SK-N-DZ (cell line): ENCODE measurements at regions not wholly inside any gene's neighbourhood (a gene's known extent, or its start where the extent isn't known, plus 50 kb on each side); places are given as distances from the start of the nearest gene placed in this dataset.
"Not testable (repeated sequence)": the region's sequence is repeated elsewhere in the genome, so short reads cannot be mapped to it uniquely, and the experiment has no call there.

Experiments
- DNase-seq: peaks from one replicate; pipeline ENCODE4 v3.0.0-alpha.2; 2015; ENCODE audit warnings: low spot score

DNA sequence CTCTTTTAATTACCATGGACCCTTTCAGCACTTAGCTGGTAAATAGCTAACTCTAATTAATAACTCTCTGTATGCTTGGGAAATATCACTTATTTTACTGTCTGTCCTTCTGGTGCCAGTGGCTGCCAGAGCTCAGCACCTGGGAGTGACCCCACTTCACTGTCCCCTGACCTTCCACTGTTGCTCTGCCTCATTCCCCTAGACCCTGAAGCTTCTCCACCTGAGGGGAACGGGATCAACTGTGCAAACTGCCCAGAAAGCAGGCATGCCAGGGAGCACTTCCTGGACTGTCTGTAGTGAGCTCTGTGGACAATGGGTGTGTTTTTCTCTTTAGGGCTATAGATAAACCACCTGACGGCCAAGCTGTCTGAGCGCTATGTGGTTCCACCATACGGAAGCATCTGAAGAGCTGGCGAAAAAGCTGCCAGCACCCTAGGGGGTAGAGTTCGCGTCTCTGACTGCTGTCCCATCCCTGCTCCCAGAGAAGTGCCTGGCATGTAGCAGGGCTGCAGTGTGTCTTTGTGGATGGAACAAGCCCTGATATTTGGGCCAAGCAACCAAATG, 106.3 kb upstream of the FOXA2 start:
- DNase-seq = no peak

DNA sequence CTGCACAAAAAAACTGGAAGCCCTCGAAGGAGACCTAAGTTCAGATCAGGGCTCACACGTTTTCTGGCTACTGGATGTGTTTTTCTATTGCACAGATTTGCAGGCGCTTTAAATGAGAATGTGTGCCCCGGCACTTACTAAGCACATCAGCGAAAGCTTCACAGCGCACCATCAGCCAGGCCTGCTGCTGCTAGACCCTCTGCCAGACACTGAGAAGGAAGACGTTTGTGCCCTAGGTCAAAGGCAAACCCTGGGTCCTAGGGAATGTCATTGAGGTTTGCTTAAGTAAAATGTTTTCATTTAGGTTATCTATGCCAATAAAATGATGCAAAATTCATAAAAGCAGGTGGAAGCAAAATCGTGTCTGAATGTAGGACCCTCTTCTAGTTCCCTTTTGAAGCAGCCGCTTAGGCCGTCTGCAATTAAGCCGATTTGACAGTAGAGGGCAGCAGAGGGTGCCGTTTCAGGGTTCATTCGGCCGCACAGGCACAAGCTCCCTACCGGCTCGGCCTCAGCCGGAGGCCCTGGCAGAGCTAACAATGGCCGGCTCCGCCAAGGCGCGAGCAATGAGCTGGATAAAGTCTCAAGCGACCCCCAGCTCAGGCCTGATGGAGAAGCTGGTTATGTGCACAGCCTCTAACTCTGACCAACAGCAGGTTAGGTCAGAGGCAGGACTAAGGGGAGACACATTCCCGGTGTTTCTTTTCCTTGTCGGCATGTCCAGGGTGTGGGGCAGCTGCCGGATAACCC, 107.2 kb upstream of the FOXA2 start:
- DNase-seq = peak; percentile 68

DNA sequence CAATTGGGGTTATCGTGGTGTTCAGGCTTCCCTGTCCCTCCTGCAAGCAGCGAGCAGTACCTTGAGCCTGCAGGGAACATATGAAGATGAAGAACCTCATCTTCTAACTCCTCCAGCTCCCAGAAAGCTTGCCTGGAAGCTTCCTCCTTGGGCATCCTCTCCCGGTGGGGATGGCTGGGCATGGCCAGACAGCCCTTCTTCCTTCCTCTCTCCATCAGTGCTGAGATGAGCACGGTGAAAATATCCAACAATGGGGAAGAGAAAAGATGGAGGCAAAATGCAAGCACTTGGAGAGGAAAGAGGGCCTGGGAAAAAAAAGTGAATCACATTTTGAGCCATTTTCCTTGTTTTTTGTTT, 107.7 kb upstream of the FOXA2 start:
- no peak for DNase-seq

DNA sequence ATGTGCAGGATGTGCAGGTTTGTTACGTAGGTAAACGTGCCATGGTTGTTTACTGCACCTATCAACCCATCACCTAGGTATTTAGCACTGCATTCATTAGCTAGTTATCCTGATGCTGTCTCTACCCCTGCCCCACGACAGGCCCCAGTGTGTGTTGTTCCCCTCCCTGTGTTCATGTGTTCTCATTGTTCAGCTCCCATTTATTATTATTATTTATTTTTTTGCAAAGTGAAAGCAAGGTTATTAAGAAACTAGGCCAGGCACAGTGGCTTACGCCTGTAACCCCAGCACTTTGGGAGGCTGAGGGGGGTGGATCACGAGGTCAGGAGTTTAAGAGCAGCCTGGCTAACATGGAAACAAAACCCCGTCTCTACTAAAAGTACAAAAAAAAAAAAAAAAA, 108.2 kb upstream of the FOXA2 start:
- DNase-seq = not testable (repeated sequence)

DNA sequence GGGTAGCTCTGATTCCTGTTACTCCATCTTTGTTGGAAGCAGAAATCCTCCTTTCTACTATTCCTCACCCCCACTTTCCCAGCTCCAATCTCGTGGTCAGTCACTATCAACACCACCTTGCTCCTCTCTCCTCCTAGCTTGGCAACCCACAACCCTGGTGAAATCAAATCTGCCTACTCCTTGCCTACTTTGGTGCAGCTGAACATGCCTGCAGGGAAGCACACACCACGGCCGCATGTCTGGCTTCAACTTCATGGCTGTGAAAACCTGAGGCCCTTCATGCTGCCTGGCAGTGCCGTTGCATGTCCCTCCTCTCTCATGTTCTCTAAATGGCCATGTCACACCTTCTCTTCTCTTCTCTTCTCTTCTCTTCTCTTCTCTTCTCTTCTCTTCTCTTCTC, 112.4 kb upstream of the FOXA2 start:
- no peak for DNase-seq

DNA sequence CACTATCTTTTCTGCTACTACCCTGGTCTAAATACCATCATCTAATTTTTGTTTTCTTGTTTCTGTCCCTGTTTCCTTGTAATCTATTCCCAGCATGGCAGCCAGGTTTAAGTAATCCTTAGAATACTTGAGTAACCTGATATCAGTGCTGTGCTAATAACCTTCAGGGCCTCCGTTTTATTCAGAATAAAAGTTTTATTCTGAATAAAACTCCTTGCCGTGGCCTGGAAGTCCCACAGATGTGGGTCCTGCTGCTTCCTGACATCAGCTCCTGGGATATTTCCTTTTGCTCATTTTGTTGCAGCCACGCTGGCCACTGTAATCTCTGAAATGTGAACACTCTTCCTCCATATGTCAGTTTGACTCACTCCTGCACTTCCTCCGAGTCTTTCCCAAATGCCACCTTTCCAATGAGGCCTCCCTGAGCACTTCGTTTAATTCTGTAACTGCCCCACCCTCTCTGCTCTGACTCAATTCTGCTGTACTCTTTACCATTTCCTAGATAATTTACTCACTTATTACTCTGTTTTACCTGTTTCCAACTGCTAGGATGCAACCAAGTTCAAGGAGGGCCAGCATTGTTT, 114.0 kb upstream of the FOXA2 start:
- DNase-seq = no peak

DNA sequence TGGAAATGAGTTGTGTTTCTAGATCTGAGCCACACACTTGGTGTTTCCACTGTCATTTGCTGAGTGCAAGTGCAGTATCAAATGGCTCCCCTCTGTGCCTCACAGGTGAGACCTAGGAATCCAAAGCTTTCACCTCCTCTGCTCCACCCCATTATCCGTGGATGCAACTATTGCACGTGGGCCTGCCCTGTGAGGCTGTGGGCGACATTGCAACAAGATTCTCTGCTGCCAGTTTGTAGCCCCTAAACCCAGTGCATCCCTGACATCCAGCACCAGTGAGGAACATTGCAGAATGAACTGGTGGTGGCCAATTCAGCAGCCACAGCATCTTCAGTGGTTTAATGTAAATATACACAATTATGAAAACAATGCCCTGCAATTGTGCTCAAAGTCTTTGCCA, 115.0 kb upstream of the FOXA2 start:
- DNase-seq = no peak

DNA sequence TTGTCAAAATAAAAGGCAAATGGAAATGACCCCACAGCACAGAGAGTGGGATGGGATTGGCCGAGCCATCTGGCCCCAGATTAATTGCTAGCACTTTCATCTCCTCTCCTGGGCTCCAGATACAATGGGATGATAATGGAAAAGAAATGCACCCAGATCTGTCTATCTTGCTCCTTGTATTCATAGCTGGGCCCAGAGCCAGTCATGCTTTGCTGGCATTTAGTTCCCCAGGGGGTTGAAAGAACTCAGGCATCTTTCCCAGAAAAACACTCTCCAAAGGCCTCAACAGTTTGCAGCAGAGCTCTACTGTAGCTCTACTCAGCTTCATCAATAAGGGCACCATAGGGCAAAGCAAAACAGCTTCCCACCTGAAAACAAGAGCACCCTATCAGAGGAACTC, 116.0 kb upstream of the FOXA2 start:
- no peak for DNase-seq

DNA sequence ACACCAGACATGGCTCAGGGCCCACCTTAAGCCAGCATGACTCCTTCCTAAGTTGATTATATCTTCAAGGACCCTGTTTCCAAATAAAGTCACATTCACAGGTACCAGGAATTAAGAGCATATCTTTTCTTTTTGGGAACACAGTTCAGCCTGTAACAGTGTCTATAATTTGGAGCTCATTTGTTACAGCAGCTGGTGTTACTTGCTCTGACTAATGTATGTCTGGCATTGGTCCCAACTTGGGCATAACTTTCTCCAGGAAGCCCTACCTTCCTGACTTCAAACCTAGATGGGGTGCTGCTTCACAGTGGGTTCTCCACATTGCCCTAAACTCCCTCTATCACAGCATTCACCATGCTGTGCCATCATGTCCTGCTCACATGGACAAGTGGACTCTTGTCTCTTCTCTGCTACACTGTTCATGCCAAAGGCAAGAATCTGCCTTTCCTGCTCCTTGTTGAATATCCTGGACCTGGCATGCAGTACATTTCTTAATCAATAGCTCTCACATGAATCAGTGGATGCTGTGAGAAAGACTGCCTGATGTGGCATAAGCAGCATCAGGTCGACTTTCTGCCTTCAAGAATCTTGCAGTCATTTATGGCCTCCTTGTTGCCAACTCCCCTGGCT, 117.4 kb upstream of the FOXA2 start:
- no peak for DNase-seq

DNA sequence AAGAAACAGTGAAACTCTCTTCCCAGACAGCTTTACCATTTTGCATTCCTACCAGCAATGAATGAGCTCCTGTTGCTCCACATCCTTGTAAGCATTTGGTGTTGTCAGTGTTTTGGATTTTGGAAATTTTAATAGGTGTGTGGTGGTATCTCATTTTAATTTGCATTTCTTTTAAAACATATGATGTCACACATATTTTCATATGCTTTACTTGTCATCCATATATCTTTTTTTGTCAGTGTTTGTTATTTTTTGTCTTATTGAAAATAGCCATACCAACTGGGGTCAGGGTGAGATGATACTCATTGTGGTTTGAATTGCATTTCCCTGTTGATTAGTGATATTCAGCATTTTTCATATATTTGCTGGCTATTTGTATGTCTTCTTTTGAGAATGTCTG, 119.5 kb upstream of the FOXA2 start:
- no peak for DNase-seq

DNA sequence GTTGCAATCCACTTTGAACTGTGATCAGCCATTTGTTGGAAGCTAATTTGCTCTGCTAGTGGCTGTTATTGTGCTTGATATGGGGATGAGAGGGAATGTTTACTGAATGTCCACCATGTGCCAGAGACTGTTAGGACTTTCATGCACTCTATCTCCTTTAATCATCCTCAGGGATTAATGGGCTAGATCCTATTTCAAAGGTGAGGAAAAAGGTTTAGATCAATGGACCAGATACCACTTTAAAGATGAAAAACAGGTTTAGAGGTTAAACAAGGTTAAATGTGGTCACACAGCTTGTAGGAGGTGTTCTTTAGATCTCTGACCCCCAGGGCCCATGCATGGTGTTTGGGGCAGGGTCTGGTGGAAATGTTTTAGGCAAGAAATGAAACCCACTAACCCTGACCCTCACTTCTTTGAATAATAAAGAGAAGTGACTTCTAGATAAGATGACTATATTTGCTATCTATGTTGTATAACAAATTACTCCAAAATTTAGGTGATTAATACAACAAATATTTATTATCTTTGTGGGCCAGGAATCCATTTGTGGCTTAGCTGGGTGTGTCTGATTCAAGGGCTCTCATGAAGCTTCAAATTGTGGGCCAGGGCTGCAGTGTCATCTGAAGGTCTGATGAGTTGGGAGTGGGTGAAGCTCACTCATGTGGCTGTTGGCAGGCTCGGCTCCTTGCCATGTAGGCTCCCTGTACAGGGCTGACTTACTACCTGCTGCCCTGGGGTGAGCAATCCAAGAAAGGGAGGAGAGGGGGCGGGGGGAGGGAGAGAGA, 127.8 kb upstream of the FOXA2 start:
- DNase-seq = no peak

DNA sequence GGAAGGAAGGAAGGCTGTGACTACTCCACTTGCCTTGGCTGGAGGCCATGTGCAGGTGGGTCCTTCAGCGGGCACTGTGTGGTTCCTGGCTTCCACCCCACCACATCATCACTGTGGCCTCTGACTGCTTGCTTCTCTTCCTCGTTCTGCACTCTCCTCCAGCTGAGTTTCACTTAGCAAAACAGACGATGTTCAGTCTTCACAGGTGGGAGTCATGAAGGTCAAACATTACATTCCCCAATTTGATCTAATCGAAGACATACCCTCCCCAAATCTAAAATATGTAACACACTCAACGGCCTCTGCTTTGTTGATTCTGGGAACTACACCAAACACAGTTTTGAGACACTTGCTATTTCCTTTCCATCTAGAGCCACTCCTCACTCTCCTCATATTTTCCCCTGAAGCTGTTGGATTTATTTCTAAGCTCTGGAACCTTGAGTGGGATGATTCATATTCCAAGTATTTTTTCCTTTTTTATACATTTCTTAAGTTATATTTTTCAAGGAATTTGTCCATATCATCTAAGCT, 132.5 kb upstream of the FOXA2 start:
- no peak for DNase-seq

DNA sequence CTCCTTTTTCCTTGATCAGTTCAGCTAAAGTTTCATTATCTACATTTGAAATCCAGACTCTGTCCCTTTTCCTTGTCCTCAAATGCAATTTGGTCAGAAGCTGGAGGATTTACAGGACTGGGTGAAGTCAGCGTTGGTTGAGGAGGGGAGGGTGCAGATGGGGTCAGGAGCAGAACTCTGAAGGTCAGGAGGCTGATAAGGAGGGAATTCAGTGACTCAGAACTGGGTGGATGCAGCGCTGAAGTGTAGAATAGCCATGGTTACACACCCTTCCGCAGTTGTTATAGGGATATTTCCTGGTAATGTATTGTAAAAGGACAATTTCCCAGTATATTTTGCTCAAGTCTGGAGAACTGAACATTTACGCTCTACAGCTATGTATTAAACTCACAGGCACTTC, 133.1 kb upstream of the FOXA2 start:
- no peak for DNase-seq

DNA sequence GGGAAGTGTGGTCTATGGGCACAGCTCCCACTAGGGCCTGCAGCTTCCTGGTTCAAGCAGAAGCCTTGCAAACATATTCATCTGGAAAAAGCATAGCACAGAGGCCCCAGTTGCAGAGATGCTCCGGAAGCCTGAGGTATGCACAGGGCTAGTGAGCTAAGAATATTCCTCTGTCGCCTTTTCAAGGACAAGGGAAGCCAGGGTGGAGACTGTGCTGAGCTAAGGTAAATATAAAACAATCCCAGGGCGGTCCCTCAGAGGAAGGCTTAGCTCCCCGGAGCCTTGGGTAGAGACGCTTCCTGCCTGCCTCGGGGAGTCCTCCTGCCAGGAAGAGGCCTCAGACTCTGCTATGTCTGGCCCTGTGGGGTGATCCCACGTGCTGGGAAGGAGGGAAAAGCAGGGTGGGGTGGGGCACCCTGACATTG, 134.8 kb upstream of the FOXA2 start:
- DNase-seq = no peak

DNA sequence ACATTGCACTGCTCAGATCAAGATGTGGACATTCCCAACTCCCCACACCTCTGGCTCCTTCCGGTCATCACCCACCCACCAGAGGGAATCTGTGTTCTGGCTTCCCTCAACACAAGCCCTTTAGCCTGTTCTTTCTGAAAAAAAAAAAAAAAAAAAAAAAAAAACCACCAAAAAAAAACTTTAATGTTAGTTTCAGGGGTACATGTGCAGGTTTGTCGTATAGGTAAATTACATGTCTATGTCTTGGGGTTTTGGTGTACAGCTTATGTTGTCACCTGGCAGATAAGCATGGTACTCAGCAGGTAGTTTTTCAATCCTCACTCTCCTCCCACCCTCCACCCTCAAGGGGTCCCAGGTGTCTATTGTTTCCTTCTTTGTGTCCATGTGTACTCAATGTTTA, 135.8 kb upstream of the FOXA2 start:
- DNase-seq = no peak

DNA sequence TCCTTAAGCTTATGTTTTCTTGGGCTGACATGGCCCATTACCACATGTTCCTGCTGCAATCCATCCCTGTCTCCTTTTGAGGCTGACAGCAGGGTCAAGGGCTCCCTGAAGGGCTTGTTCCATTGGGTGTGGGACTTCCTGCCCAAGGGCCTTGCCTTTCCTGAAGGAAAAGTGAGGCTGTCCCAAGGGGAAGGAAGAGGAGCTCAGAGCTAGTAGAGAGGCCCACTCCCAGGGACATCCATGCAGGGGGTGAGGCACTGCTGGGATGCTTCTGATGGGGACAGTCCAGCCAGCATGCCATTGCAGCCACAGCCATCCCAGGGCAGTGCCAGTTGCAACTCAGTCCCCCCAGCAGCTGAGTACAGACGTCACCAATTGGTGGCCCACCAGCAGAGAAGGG, 138.4 kb upstream of the FOXA2 start:
- DNase-seq = no peak

DNA sequence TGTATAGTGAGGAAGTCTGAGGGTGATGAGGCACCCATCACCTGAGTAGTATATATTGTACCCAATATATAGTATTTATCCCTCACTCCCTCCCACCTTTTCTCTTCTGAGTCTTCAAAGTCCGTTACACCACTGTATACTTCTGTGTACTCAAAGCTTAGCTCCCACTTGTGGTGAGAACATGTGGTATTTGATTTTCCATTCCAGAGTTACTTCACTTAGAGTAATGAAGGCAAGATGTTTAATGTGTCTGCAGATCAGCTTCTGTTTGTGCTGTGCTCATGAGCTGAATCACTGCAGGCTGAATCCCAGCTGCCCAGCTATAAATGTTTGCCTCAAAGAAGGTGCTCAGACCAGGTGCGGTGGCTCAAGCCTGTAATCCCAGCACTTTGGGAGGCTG, 139.3 kb upstream of the FOXA2 start:
- no peak for DNase-seq

DNA sequence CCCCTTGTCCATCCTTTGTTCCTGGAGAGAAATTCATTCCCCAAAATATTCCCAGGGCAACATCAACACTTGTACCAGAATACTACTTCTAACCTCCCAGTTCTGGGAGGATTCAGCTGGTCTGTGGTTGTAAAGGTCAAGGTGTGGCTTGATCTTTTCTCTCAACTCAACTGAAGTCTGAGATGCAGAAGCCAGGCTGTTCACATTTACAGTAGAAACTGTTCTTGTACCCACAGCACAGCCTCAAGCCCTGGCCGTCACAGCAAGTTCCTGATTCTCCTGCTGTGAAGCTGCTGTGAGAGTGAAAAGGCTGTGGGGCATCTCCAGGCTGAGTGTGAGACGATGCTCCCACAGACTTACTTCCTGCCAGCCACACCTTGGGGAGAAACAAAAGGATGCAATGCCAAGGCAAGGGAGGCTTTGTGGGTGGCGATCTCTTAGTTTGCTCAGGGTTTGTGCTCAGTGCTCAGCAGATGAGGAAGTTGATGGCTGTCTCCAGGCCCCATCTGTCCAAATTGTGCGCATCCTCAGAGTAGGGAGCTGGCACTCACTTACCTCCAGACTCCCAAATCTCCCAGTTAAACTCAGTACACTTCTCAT, 143.9 kb upstream of the FOXA2 start:
- DNase-seq = no peak

DNA sequence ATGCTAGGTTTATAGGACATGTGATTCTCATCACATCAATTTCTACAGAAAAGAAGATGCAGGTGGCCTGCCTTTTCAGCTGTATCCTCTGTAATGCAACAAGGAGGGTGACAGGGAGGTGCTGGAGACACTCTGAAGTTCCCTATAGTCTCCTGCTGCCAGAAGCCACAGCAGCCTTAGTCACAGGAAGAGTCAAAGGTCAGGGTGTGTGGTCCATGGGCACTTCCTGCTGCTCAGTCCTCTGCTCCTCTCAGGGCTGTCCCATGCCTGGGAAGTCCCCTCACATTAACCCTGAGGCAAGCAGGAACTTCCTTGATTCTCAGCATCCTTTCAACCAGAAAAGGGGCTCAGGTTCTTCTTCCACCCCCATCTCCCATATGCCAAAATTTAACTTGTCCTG, 144.8 kb upstream of the FOXA2 start:
- DNase-seq = no peak

DNA sequence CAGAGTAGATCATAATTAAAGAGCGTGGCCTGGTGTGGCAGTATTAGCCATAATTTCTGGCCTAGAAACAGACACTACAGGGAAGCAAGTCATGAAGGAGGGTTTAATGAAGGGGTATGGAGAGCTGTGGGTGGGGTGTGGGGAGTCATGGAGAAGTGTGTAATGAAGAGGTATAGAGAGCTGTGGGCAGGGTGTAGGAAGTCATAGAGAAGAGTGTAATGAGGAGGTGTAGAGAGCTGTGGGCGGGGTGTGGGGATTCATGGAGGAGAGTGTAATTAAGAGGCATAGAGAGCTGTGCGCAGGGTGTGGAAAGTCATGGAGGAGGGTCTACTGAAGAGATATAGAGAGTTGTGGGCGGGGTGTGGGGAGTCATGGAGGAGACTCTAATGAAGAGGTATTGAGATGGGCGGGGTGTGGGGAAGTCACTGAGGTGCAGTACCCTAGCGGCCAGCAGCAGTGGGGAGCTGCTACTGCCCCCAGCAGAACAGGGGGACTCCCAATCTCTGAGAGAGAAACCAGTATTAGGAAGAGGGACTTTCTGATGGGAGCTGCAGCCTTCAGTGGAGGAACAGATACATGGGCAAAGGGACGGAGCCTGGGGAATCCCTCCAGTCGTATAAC, 145.4 kb upstream of the FOXA2 start:
- no peak for DNase-seq

DNA sequence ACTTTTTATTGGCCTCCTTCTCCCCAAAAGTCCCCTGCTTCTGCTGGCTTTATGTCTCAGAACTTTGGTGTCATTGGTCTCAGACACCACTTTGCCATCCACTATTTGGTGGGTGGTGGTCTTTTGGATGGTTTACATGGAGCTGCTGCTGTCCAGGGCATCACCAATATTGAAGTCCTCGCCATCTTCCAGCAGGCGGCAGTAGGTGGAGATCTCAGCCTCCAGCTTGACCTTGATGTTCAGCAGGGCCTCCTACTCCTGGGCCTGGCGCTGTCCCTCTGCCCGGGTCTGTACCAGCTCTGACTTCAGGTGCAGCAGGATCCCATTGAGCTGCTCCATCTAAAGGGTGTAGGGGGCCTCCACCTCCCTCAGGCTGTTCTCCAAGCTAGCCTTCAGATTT, 148.4 kb upstream of the FOXA2 start:
- DNase-seq = no peak
